OCI-LY1 (cell line): ENCODE measurements at regions not wholly inside any gene's neighbourhood (a gene's known extent, or its start where the extent isn't known, plus 50 kb on each side); places are given as distances from the start of the nearest gene placed in this dataset.

ENCODE experiments used
- EZH2 ChIP-seq: fragments of 200-600 bp; sonication (generic), shearing (Covaris generic); IDR thresholded peaks from 2 replicates; pipeline ENCODE4 v1.8.0; 2017; ENCODE audit warnings: borderline replicate concordance, mixed run types, mild to moderate bottlenecking, antibody characterized with exemption, low read length, moderate library complexity, mixed read lengths
- TF ChIP-seq, protein P1 (sequence below): fragments of 200-600 bp; sonication (generic), shearing (Covaris generic); IDR thresholded peaks from 2 replicates; pipeline ENCODE4 v1.5.1; 2017; ENCODE audit warnings: mild to moderate bottlenecking, antibody characterized with exemption, low read length, moderate library complexity, mixed read lengths

DNA sequence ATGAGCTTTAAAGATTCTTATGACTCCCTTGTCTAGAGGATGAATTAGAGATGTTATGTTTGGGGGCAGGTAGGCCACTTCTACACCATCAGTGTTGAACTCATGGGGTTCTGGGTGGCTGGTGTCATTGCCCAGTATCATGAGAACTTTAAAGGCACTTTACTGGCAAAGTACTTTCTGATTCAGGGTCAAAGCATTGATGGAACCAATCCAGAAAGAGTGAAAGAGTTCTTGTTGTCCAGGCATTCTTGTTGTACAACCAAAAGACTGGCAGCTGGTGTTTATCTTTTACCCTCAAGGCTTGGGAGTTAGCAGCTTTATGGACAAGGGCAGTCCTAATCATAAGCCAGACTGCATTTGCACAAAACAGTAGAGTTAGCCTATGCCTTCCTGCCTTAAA is 673.0 kb downstream of the USP25 start:
- TF ChIP-seq, protein P1, sequence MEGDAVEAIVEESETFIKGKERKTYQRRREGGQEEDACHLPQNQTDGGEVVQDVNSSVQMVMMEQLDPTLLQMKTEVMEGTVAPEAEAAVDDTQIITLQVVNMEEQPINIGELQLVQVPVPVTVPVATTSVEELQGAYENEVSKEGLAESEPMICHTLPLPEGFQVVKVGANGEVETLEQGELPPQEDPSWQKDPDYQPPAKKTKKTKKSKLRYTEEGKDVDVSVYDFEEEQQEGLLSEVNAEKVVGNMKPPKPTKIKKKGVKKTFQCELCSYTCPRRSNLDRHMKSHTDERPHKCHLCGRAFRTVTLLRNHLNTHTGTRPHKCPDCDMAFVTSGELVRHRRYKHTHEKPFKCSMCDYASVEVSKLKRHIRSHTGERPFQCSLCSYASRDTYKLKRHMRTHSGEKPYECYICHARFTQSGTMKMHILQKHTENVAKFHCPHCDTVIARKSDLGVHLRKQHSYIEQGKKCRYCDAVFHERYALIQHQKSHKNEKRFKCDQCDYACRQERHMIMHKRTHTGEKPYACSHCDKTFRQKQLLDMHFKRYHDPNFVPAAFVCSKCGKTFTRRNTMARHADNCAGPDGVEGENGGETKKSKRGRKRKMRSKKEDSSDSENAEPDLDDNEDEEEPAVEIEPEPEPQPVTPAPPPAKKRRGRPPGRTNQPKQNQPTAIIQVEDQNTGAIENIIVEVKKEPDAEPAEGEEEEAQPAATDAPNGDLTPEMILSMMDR, result no peak
- TF ChIP-seq EZH2, result no peak
